IPS-15b (cell line): ENCODE measurements at regions not wholly inside any gene's neighbourhood (a gene's known extent, or its start where the extent isn't known, plus 50 kb on each side); places are given as distances from the start of the nearest gene placed in this dataset.

Source experiments
- H3K27me3 ChIP-seq: one replicate; pipeline ENCODE4 v1.6.1; 2013; ENCODE audit warnings: low read length; ENCODE audit not compliant: control insufficient read depth, insufficient read depth
- H3K36me3 ChIP-seq: one replicate; pipeline ENCODE4 v1.6.1; 2013; ENCODE audit warnings: low read length; ENCODE audit not compliant: control insufficient read depth, insufficient read depth
- H3K4me1 ChIP-seq: one replicate; pipeline ENCODE4 v1.6.1; 2013; ENCODE audit warnings: mild to moderate bottlenecking, low read length; ENCODE audit not compliant: control insufficient read depth, insufficient read depth
- H3K4me3 ChIP-seq: one replicate; pipeline ENCODE4 v1.5.1; 2013; ENCODE audit warnings: low read depth, low read length
- H3K9ac ChIP-seq: one replicate; pipeline ENCODE4 v1.6.1; 2013; ENCODE audit warnings: low read depth, mild to moderate bottlenecking, low read length
- H3K9me3 ChIP-seq: one replicate; pipeline ENCODE4 v1.6.1; 2013; ENCODE audit warnings: mild to moderate bottlenecking, low read length; ENCODE audit not compliant: control insufficient read depth, insufficient read depth

GRCh38 chr17:13943909-13944308 lies 125.4 kb upstream of the COX10 start:
- Histone ChIP-seq H3K27me3 (no peaks in the 10 kb centered on the region), H3K9ac (no peak overlapping the region), H3K4me3 (no peak overlapping the region), H3K36me3 (no peaks in the 10 kb centered on the region), H3K4me1 (no peaks in the 10 kb centered on the region), H3K9me3 (no peaks in the 10 kb centered on the region)

GRCh38 chr17:13947499-13947898 lies 121.8 kb upstream of the COX10 start:
- H3K9me3 ChIP-seq = no peaks in the 10 kb centered on the region
- no peak overlapping the region for H3K4me3 ChIP-seq
- no peaks in the 10 kb centered on the region for H3K4me1 ChIP-seq
- H3K27me3 ChIP-seq = no peaks in the 10 kb centered on the region
- H3K9ac ChIP-seq = no peak overlapping the region
- H3K36me3 ChIP-seq = no peaks in the 10 kb centered on the region

- H3K4me1 ChIP-seq = no peaks in the 10 kb centered on the region
- H3K4me3 ChIP-seq = no peak overlapping the region
Observed at GRCh38 chr17:13952009-13952750, 117.1 kb upstream of the COX10 start.

GRCh38 chr17:13953841-13954240 lies 115.5 kb upstream of the COX10 start:
- Histone ChIP-seq H3K9me3 (no peaks in the 10 kb centered on the region), H3K27me3 (no peaks in the 10 kb centered on the region), H3K36me3 (no peaks in the 10 kb centered on the region), H3K4me1 (no peaks in the 10 kb centered on the region), H3K9ac (no peak overlapping the region), H3K4me3 (no peak overlapping the region)

More at GRCh38 chr17:13952009-13952750, 117.1 kb upstream of the COX10 start:
- Histone ChIP-seq H3K36me3 (no peaks in the 10 kb centered on the region), H3K27me3 (no peaks in the 10 kb centered on the region), H3K9me3 (no peaks in the 10 kb centered on the region), H3K9ac (no peak overlapping the region)

- H3K4me3 ChIP-seq = no peak overlapping the region
- no peaks in the 10 kb centered on the region for H3K9me3 ChIP-seq
Observed at GRCh38 chr17:13957636-13958035, 111.7 kb upstream of the COX10 start.

GRCh38 chr17:13958773-13959172 lies 110.5 kb upstream of the COX10 start:
- H3K27me3 ChIP-seq = no peaks in the 10 kb centered on the region
- H3K9me3 ChIP-seq = no peaks in the 10 kb centered on the region
- no peak overlapping the region for H3K4me3 ChIP-seq
- no peak overlapping the region for H3K9ac ChIP-seq
- no peaks in the 10 kb centered on the region for H3K36me3 ChIP-seq
- H3K4me1 ChIP-seq = no peaks in the 10 kb centered on the region

More at GRCh38 chr17:13957636-13958035, 111.7 kb upstream of the COX10 start:
- H3K36me3 ChIP-seq = no peaks in the 10 kb centered on the region
- no peaks in the 10 kb centered on the region for H3K4me1 ChIP-seq
- no peak overlapping the region for H3K9ac ChIP-seq
- no peaks in the 10 kb centered on the region for H3K27me3 ChIP-seq

- Histone ChIP-seq H3K9ac (no peak overlapping the region), H3K9me3 (no peaks in the 10 kb centered on the region), H3K4me3 (no peak overlapping the region), H3K4me1 (no peaks in the 10 kb centered on the region), H3K36me3 (no peaks in the 10 kb centered on the region), H3K27me3 (no peaks in the 10 kb centered on the region)
Observed at GRCh38 chr17:13961265-13961664, 108.0 kb upstream of the COX10 start.

GRCh38 chr17:13962716-13963240 lies 106.5 kb upstream of the COX10 start:
- no peak overlapping the region for H3K4me3 ChIP-seq
- H3K27me3 ChIP-seq = no peaks in the 10 kb centered on the region
- no peaks in the 10 kb centered on the region for H3K36me3 ChIP-seq
- H3K4me1 ChIP-seq = no peaks in the 10 kb centered on the region
- no peaks in the 10 kb centered on the region for H3K9me3 ChIP-seq
- no peak overlapping the region for H3K9ac ChIP-seq

- Histone ChIP-seq H3K4me3 (no peak overlapping the region), H3K36me3 (no peaks in the 10 kb centered on the region), H3K9ac (no peak overlapping the region), H3K4me1 (peaks cover 9% of the 10 kb centered on the region), H3K27me3 (no peaks in the 10 kb centered on the region), H3K9me3 (no peaks in the 10 kb centered on the region)
Observed at GRCh38 chr17:13967416-13967815, 101.9 kb upstream of the COX10 start.

- peaks cover 9% of the 10 kb centered on the region for H3K4me1 ChIP-seq
- no peaks in the 10 kb centered on the region for H3K9me3 ChIP-seq
- no peak overlapping the region for H3K9ac ChIP-seq
- no peaks in the 10 kb centered on the region for H3K27me3 ChIP-seq
- no peaks in the 10 kb centered on the region for H3K36me3 ChIP-seq
- no peak overlapping the region for H3K4me3 ChIP-seq
Observed at GRCh38 chr17:13970531-13970930, 98.8 kb upstream of the COX10 start.

GRCh38 chr17:13973960-13974651 lies 95.2 kb upstream of the COX10 start:
- Histone ChIP-seq H3K9me3 (no peaks in the 10 kb centered on the region), H3K4me1 (peaks cover 18% of the 10 kb centered on the region), H3K36me3 (no peaks in the 10 kb centered on the region), H3K9ac (no peak overlapping the region), H3K4me3 (no peak overlapping the region), H3K27me3 (no peaks in the 10 kb centered on the region)

- Histone ChIP-seq H3K36me3 (no peaks in the 10 kb centered on the region), H3K4me3 (no peak overlapping the region), H3K9ac (no peak overlapping the region), H3K4me1 (peaks cover 8% of the 10 kb centered on the region), H3K9me3 (no peaks in the 10 kb centered on the region), H3K27me3 (no peaks in the 10 kb centered on the region)
Observed at GRCh38 chr17:13977837-13978236, 91.5 kb upstream of the COX10 start.
